ENCODE measurements at regions not wholly inside any gene's neighbourhood (a gene's known extent, or its start where the extent isn't known, plus 50 kb on each side); places are given as distances from the start of the nearest gene placed in this dataset.

GRCh38 chr1:117735045-117735992, 129.5 kb downstream of the TENT5C start (continued):
- TF ChIP-seq UBTF (IDR thresholded peaks at IDR 0.05; ENCODE audit: borderline replicate concordance in 1 of 2, low read depth in 2 of 2, low read length in 2 of 2) (no peak), ATF1 (CRISPR knock-in tag; IDR thresholded peaks at IDR 0.05) (no peak), ATF1 (tag; IDR thresholded peaks at IDR 0.05) (peak; percentile 57), ZNF699 (CRISPR knock-in tag; IDR thresholded peaks at IDR 0.05; ENCODE audit: insufficient replicate concordance) (no peak), TEAD1 (CRISPR knock-in tag; IDR thresholded peaks at IDR 0.05) (peak in 1 of 2 experiments; percentile 54; a peak in 1 of 4 replicates), NCOR1 (IDR thresholded peaks at IDR 0.05) (peak; percentile 4; the same call in 1 of the 2 replicates), FOXK2 (conservative IDR thresholded peaks at IDR 0.05 in 1 of 2, IDR thresholded peaks at IDR 0.05 in 1 of 2; ENCODE audit: low read depth in 2 of 2) (peak; percentile 99 to 100), ETS2 (tag; IDR thresholded peaks at IDR 0.05; ENCODE audit: borderline replicate concordance, poor library complexity, severe bottlenecking) (no peak), PRDM10 (IDR thresholded peaks at IDR 0.05; ENCODE audit: partially characterized antibody) (peak; percentile 66), ZBTB33 (CRISPR knock-in tag; IDR thresholded peaks at IDR 0.05) (no peak), PTTG1 (tag; IDR thresholded peaks at IDR 0.05; ENCODE audit: low read depth) (no peak), MNT (conservative IDR thresholded peaks at IDR 0.05) (peak in 1 of 2 experiments; percentile 47; a peak in 1 of 4 replicates), TEAD4 (IDR thresholded peaks at IDR 0.05; ENCODE audit: low read length) (peak; percentile 65), TEAD4 (CRISPR knock-in tag; IDR thresholded peaks at IDR 0.05; ENCODE audit: borderline replicate concordance) (no peak), JUND (IDR thresholded peaks at IDR 0.05; ENCODE audit: borderline replicate concordance, low read depth, low read length) (peak; percentile 15; the same call in 1 of the 2 replicates), JUND (tag; IDR thresholded peaks at IDR 0.05; ENCODE audit: borderline replicate concordance, low read depth, low read length) (peak; percentile 8; the same call in 1 of the 3 replicates)
